NB4 (cell line): ENCODE measurements at regions not wholly inside any gene's neighbourhood (a gene's known extent, or its start where the extent isn't known, plus 50 kb on each side); places are given as distances from the start of the nearest gene placed in this dataset.

Source experiments
- DNase-seq: peaks from one replicate; pipeline ENCODE4 v3.0.0; 2010; ENCODE audit warnings: low read depth
- H3K4me3 ChIP-seq: one replicate; pipeline ENCODE4 v1.5.1; 2011; ENCODE audit warnings: mild to moderate bottlenecking, low read depth, low read length, moderate library complexity
- CTCF ChIP-seq: IDR thresholded peaks from one replicate; pipeline ENCODE4 v1.5.1; 2012; ENCODE audit warnings: low read depth, low read length
- MAX ChIP-seq: IDR thresholded peaks from 2 replicates; pipeline ENCODE4 v1.6.1; 2011; ENCODE audit warnings: low read depth, low read length
- MYC ChIP-seq: IDR thresholded peaks from 2 replicates; pipeline ENCODE4 v1.6.1; 2011; ENCODE audit warnings: low read depth, low read length
- POLR2A ChIP-seq: IDR thresholded peaks from 2 replicates; pipeline ENCODE4 v1.6.1; 2011; ENCODE audit warnings: mild to moderate bottlenecking; ENCODE audit not compliant: insufficient read length; ENCODE audit errors: extremely low read depth

GRCh38 chr14:53695692-53696214, 260.9 kb downstream of the BMP4 start:
- TF ChIP-seq MYC (no peak), MAX (no peak), POLR2A (no peak), CTCF (no peak)
- no peak for DNase-seq
- no peak overlapping the region for H3K4me3 ChIP-seq

GRCh38 chr14:53692885-53693284, 263.7 kb downstream of the BMP4 start:
- TF ChIP-seq POLR2A (no peak), MYC (no peak), CTCF (no peak), MAX (no peak)
- DNase-seq, result no peak

GRCh38 chr14:53692451-53692850, 264.2 kb downstream of the BMP4 start:
- no peak for TF ChIP-seq MAX
- no peak for TF ChIP-seq CTCF
- TF ChIP-seq MYC, result no peak
- no peak for TF ChIP-seq POLR2A
- no peak overlapping the region for H3K4me3 ChIP-seq

More at GRCh38 chr14:53692885-53693284, 263.7 kb downstream of the BMP4 start:
- H3K4me3 ChIP-seq, result no peak overlapping the region

GRCh38 chr14:53683229-53683628, 273.4 kb downstream of the BMP4 start:
- no peak for TF ChIP-seq MAX
- no peak for TF ChIP-seq CTCF
- TF ChIP-seq POLR2A, result no peak
- TF ChIP-seq MYC, result no peak
- DNase-seq, result no peak
- H3K4me3 ChIP-seq, result no peak overlapping the region

More at GRCh38 chr14:53692451-53692850, 264.2 kb downstream of the BMP4 start:
- DNase-seq, result no peak

- TF ChIP-seq CTCF, result no peak
- no peak for TF ChIP-seq POLR2A
- TF ChIP-seq MAX, result no peak
- no peak for TF ChIP-seq MYC
- H3K4me3 ChIP-seq, result no peak overlapping the region
- no peak for DNase-seq
Observed at GRCh38 chr14:53672526-53672925, 284.1 kb downstream of the BMP4 start.
